Neural progenitor cell (in vitro differentiated cells): ENCODE measurements at regions not wholly inside any gene's neighbourhood (a gene's known extent, or its start where the extent isn't known, plus 50 kb on each side); places are given as distances from the start of the nearest gene placed in this dataset.

ENCODE experiments used
- DNase-seq: peaks from one replicate; pipeline ENCODE4 v3.0.0-alpha.2; 2016; ENCODE audit warnings: low spot score
- H2AFZ ChIP-seq: fragments of 200-600 bp; sonication (generic); replicated peaks from 2 replicates; pipeline ENCODE4 v1.6.1; 2016; ENCODE audit warnings: antibody characterized with exemption
- H3F3A ChIP-seq: fragments of 200-600 bp; sonication (generic); 2 replicates; pipeline ENCODE4 v1.6.1; 2016; ENCODE audit warnings: antibody characterized with exemption, low read depth
- H3K27ac ChIP-seq: fragments of 200-600 bp; sonication (generic); 2 replicates; pipeline ENCODE4 v1.5.1; 2016; ENCODE audit warnings: mild to moderate bottlenecking
- H3K27me3 ChIP-seq: fragments of 200-600 bp; sonication (generic); 2 replicates; pipeline ENCODE4 v1.6.1; 2016; ENCODE audit warnings: mild to moderate bottlenecking, moderate library complexity
- H3K36me3 ChIP-seq: fragments of 200-600 bp; sonication (generic); 2 replicates; pipeline ENCODE4 v1.5.1; 2016
- H3K4me1 ChIP-seq: fragments of 200-600 bp; sonication (generic); 2 replicates; pipeline ENCODE4 v1.6.1; 2016; ENCODE audit warnings: mixed run types
- H3K4me2 ChIP-seq: fragments of 200-600 bp; sonication (generic); 2 replicates; pipeline ENCODE4 v1.6.1; 2016
- H3K4me3 ChIP-seq: fragments of 200-600 bp; sonication (generic); 2 replicates; pipeline ENCODE4 v1.5.1; 2016
- H3K79me2 ChIP-seq: fragments of 200-600 bp; sonication (generic); 2 replicates; pipeline ENCODE4 v1.6.1; 2016; ENCODE audit warnings: low read depth
- H3K9ac ChIP-seq: fragments of 200-600 bp; sonication (generic); 2 replicates; pipeline ENCODE4 v1.6.1; 2016
- H3K9me3 ChIP-seq: fragments of 200-600 bp; sonication (generic); 2 replicates; pipeline ENCODE4 v1.5.1; 2016; ENCODE audit warnings: low read depth
- H4K20me1 ChIP-seq: fragments of 200-600 bp; sonication (generic); 2 replicates; pipeline ENCODE4 v1.6.1; 2016; ENCODE audit warnings: low read depth
- H3K27ac Mint-ChIP-seq: 3 replicates; pipeline ENCODE4 v1.8.0; 2021; ENCODE audit warnings: mixed read lengths
- H3K27me3 Mint-ChIP-seq: 2 replicates; pipeline ENCODE4 v1.8.0; 2022; ENCODE audit warnings: low read depth, mild to moderate bottlenecking, inconsistent platforms, moderate library complexity, mixed read lengths; ENCODE audit not compliant: insufficient read depth
- H3K36me3 Mint-ChIP-seq: 3 replicates; pipeline ENCODE4 v1.8.0; 2021; ENCODE audit warnings: mixed read lengths
- H3K4me1 Mint-ChIP-seq: 3 replicates; pipeline ENCODE4 v1.8.0; 2021; ENCODE audit warnings: mixed read lengths
- H3K4me3 Mint-ChIP-seq: 3 replicates; pipeline ENCODE4 v1.8.0; 2021; ENCODE audit warnings: mild to moderate bottlenecking, moderate library complexity, mixed read lengths
- H3K9me3 Mint-ChIP-seq: 3 replicates; pipeline ENCODE4 v1.8.0; 2020; ENCODE audit warnings: mixed read lengths
- EZH2 ChIP-seq: fragments of 200-600 bp; sonication (generic); IDR thresholded peaks from 2 replicates; pipeline ENCODE4 v1.6.1; 2017; ENCODE audit warnings: antibody characterized with exemption, mild to moderate bottlenecking, moderate library complexity
- EZH2phosphoT487 ChIP-seq: fragments of 200-600 bp; sonication (generic); IDR thresholded peaks from 2 replicates; pipeline ENCODE4 v1.6.1; 2017; ENCODE audit warnings: antibody characterized with exemption
- TF ChIP-seq, protein P1 (sequence below): fragments of 200-600 bp; sonication (generic); IDR thresholded peaks from 2 replicates; pipeline ENCODE4 v1.5.1; 2017; ENCODE audit warnings: antibody characterized with exemption, mild to moderate bottlenecking

DNA sequence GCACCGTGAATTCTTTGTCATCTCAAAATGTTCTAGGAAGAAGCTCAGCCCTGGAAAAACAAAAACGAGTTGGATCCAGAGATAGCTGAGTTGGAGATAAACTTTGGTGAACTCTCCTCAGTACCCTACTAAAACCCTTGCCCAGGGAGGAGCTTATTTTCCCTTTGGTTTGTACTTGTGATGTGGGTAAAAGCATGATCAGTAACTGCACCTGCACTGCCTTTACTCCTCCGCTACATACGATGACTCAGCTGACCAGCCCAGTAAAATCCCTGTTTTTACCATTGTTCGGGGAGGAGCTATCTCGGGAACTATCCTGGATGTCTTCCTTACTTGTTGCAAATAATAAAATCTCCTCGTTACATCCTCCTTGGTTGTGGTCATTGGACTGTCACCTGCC lies 359.3 kb downstream of the SH2D4B start:
- H3K4me3 Mint-ChIP-seq = no peak overlapping the region
- DNase-seq = no peak
- H3K27me3 Mint-ChIP-seq = peaks cover 5% of the 10 kb centered on the region
- H2AFZ ChIP-seq = no peak overlapping the region
- no peaks in the 10 kb centered on the region for H3K36me3 Mint-ChIP-seq
- no peaks in the 10 kb centered on the region for H3K9me3 ChIP-seq
- no peaks in the 10 kb centered on the region for H3K36me3 ChIP-seq
- H3K27ac ChIP-seq = no peak overlapping the region
- H3K4me1 ChIP-seq = peaks cover 8% of the 10 kb centered on the region
- no peak overlapping the region for H3K4me3 ChIP-seq
- no peaks in the 10 kb centered on the region for H4K20me1 ChIP-seq
- TF ChIP-seq, protein P1, sequence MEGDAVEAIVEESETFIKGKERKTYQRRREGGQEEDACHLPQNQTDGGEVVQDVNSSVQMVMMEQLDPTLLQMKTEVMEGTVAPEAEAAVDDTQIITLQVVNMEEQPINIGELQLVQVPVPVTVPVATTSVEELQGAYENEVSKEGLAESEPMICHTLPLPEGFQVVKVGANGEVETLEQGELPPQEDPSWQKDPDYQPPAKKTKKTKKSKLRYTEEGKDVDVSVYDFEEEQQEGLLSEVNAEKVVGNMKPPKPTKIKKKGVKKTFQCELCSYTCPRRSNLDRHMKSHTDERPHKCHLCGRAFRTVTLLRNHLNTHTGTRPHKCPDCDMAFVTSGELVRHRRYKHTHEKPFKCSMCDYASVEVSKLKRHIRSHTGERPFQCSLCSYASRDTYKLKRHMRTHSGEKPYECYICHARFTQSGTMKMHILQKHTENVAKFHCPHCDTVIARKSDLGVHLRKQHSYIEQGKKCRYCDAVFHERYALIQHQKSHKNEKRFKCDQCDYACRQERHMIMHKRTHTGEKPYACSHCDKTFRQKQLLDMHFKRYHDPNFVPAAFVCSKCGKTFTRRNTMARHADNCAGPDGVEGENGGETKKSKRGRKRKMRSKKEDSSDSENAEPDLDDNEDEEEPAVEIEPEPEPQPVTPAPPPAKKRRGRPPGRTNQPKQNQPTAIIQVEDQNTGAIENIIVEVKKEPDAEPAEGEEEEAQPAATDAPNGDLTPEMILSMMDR = no peak
- TF ChIP-seq EZH2phosphoT487 (no peak), EZH2 (no peak)
- no peak overlapping the region for H3K27ac Mint-ChIP-seq
- H3F3A ChIP-seq = peaks cover 7% of the 10 kb centered on the region
- H3K79me2 ChIP-seq = no peaks in the 10 kb centered on the region
- peaks cover 64% of the 10 kb centered on the region for H3K27me3 ChIP-seq
- peaks cover 2% of the 10 kb centered on the region for H3K9me3 Mint-ChIP-seq
- H3K4me1 Mint-ChIP-seq = peaks cover 13% of the 10 kb centered on the region
- H3K9ac ChIP-seq = no peak overlapping the region
- H3K4me2 ChIP-seq = no peak overlapping the region

DNA sequence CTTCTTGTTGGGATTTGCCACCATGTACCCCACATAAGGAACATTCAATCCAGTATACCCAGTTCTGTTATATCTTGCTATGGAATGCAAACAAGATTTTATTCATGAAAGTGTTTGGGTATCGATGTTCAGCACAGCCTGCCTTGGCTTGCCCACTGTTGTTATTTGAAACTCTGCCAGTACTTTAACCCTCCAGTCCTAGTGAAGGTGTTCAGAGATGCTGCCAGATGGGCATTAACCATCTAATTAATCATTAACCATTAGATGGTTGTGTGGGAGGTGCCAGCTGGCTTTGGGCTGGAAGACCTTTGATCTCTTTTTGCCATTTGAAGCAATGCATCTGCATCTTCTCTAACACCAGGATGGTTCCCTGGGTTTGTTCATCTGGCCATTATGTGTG lies 363.0 kb downstream of the SH2D4B start:
- Mint-ChIP-seq H3K36me3 (no peaks in the 10 kb centered on the region), H3K27ac (no peak overlapping the region), H3K4me1 (peaks cover 6% of the 10 kb centered on the region), H3K4me3 (no peak overlapping the region), H3K9me3 (peaks cover 2% of the 10 kb centered on the region), H3K27me3 (peaks cover 5% of the 10 kb centered on the region)
- H3K9ac ChIP-seq = no peak overlapping the region
- no peaks in the 10 kb centered on the region for H3K4me1 ChIP-seq
- H3F3A ChIP-seq = no peaks in the 10 kb centered on the region
- TF ChIP-seq EZH2phosphoT487 (no peak), EZH2 (no peak)
- TF ChIP-seq, protein P1 = no peak
- no peak for DNase-seq
- no peaks in the 10 kb centered on the region for H3K9me3 ChIP-seq
- no peak overlapping the region for H2AFZ ChIP-seq
- H3K79me2 ChIP-seq = no peaks in the 10 kb centered on the region
- peaks cover 27% of the 10 kb centered on the region for H3K27me3 ChIP-seq
- H3K4me2 ChIP-seq = no peak overlapping the region
- H3K27ac ChIP-seq = no peak overlapping the region
- no peak overlapping the region for H3K4me3 ChIP-seq
- no peaks in the 10 kb centered on the region for H3K36me3 ChIP-seq
- H4K20me1 ChIP-seq = no peaks in the 10 kb centered on the region

DNA sequence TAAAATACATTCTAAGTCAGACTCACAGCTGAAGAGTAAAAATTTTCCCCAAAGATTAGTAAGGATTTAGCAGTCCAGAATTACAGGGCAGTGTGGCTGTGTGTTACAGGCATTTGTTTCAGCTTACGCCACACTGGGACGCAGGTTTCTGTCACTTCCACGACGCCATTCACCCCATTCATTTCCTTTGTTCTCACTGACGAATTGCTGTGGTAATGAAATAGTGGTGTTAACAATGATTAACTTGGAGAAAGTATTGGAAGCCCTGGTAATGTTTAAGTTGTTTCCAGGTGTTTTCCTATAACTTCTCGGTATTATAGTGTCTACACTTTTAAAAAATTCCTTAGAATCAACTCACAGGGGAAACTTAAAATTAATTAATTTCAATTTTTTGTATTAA lies 370.9 kb downstream of the SH2D4B start:
- H2AFZ ChIP-seq = no peak overlapping the region
- no peak overlapping the region for H3K4me3 Mint-ChIP-seq
- DNase-seq = peak; percentile 34
- H3K4me1 ChIP-seq = peaks cover 12% of the 10 kb centered on the region
- H3K36me3 Mint-ChIP-seq = no peaks in the 10 kb centered on the region
- H3K9ac ChIP-seq = no peak overlapping the region
- no peak overlapping the region for H3K4me3 ChIP-seq
- H3K9me3 Mint-ChIP-seq = no peaks in the 10 kb centered on the region
- peak overlapping the region; percentile 15 for H3K4me2 ChIP-seq
- H3K27me3 Mint-ChIP-seq = peaks cover 2% of the 10 kb centered on the region
- peaks cover 2% of the 10 kb centered on the region for H3K4me1 Mint-ChIP-seq
- H3K36me3 ChIP-seq = no peaks in the 10 kb centered on the region
- no peak overlapping the region for H3K27ac Mint-ChIP-seq
- H4K20me1 ChIP-seq = no peaks in the 10 kb centered on the region
- H3K9me3 ChIP-seq = no peaks in the 10 kb centered on the region
- no peak overlapping the region for H3K27ac ChIP-seq
- TF ChIP-seq EZH2 (no peak), EZH2phosphoT487 (no peak)
- TF ChIP-seq, protein P1 = no peak
- no peaks in the 10 kb centered on the region for H3K27me3 ChIP-seq
- no peaks in the 10 kb centered on the region for H3K79me2 ChIP-seq
- no peaks in the 10 kb centered on the region for H3F3A ChIP-seq
